ENCODE measurements at regions not wholly inside any gene's neighbourhood (a gene's known extent, or its start where the extent isn't known, plus 50 kb on each side); places are given as distances from the start of the nearest gene placed in this dataset.

- Histone ChIP-seq H3K4me3 (ENCODE audit: low read depth in 1 of 2, low read length in 2 of 2) (no peak overlapping the region), H4K20me1 (ENCODE audit: insufficient read depth, low read length) (no peaks in the 10 kb centered on the region), H3K27me3 (ENCODE audit: insufficient read depth, low read length, poor library complexity) (no peaks in the 10 kb centered on the region), H3K4me1 (ENCODE audit: insufficient read depth, low read length) (no peaks in the 10 kb centered on the region), H3K9me3 (ENCODE audit: insufficient read depth, low read length, severe bottlenecking) (no peaks in the 10 kb centered on the region), H3K36me3 (ENCODE audit: insufficient read depth, low read length) (no peaks in the 10 kb centered on the region), H2AFZ (ENCODE audit: low read depth, low read length) (no peak overlapping the region), H3K79me2 (ENCODE audit: insufficient read depth, low read length) (no peaks in the 10 kb centered on the region), H3K4me2 (ENCODE audit: insufficient read depth, low read length) (no peak overlapping the region), H3K9ac (ENCODE audit: low read depth, low read length) (no peak overlapping the region), H3K27ac (ENCODE audit: low read length) (no peak overlapping the region)
- no peak for DNase-seq
- no peak for ATAC-seq (ENCODE audit: insufficient read depth, low read depth)
- no peak for TF ChIP-seq EZH2 (IDR thresholded peaks at IDR 0.05; ENCODE audit: borderline replicate concordance, low read depth, low read length, severe bottlenecking)
- TF ChIP-seq CTCF (IDR thresholded peaks at IDR 0.05; ENCODE audit: borderline replicate concordance, extremely low read depth, low read length, poor library complexity, severe bottlenecking) = no peak
Measured at GRCh38 chr14:87002776-87003175, 990.2 kb downstream of the GALC start.

- H3K36me3 ChIP-seq (ENCODE audit: insufficient read depth, low read length) = no peaks in the 10 kb centered on the region
- H3K9ac ChIP-seq (ENCODE audit: low read depth, low read length) = no peak overlapping the region
- H3K27ac ChIP-seq (ENCODE audit: low read length) = no peak overlapping the region
- ATAC-seq (ENCODE audit: insufficient read depth, low read depth) (no peak), DNase-seq (no peak)
- no peak overlapping the region for H3K4me2 ChIP-seq (ENCODE audit: insufficient read depth, low read length)
- H3K9me3 ChIP-seq (ENCODE audit: insufficient read depth, low read length, severe bottlenecking) = no peaks in the 10 kb centered on the region
- no peak overlapping the region for H3K4me3 ChIP-seq (ENCODE audit: low read depth in 1 of 2, low read length in 2 of 2)
- no peak overlapping the region for H2AFZ ChIP-seq (ENCODE audit: low read depth, low read length)
- H3K79me2 ChIP-seq (ENCODE audit: insufficient read depth, low read length) = no peaks in the 10 kb centered on the region
- TF ChIP-seq EZH2 (IDR thresholded peaks at IDR 0.05; ENCODE audit: borderline replicate concordance, low read depth, low read length, severe bottlenecking) = no peak
- no peak for TF ChIP-seq CTCF (IDR thresholded peaks at IDR 0.05; ENCODE audit: borderline replicate concordance, extremely low read depth, low read length, poor library complexity, severe bottlenecking)
- H3K4me1 ChIP-seq (ENCODE audit: insufficient read depth, low read length) = no peaks in the 10 kb centered on the region
- H3K27me3 ChIP-seq (ENCODE audit: insufficient read depth, low read length, poor library complexity) = no peaks in the 10 kb centered on the region
- H4K20me1 ChIP-seq (ENCODE audit: insufficient read depth, low read length) = no peaks in the 10 kb centered on the region
Measured at GRCh38 chr14:87001333-87001732, 991.6 kb downstream of the GALC start.

- no peak overlapping the region for H3K27ac ChIP-seq (ENCODE audit: low read length)
- DNase-seq = no peak
- H3K4me1 ChIP-seq (ENCODE audit: insufficient read depth, low read length) = no peaks in the 10 kb centered on the region
- no peaks in the 10 kb centered on the region for H3K36me3 ChIP-seq (ENCODE audit: insufficient read depth, low read length)
- H3K9ac ChIP-seq (ENCODE audit: low read depth, low read length) = no peak overlapping the region
- no peaks in the 10 kb centered on the region for H3K79me2 ChIP-seq (ENCODE audit: insufficient read depth, low read length)
- no peaks in the 10 kb centered on the region for H3K27me3 ChIP-seq (ENCODE audit: insufficient read depth, low read length, poor library complexity)
- no peak overlapping the region for H3K4me2 ChIP-seq (ENCODE audit: insufficient read depth, low read length)
- no peak for ATAC-seq (ENCODE audit: insufficient read depth, low read depth)
- no peaks in the 10 kb centered on the region for H4K20me1 ChIP-seq (ENCODE audit: insufficient read depth, low read length)
- no peak overlapping the region for H2AFZ ChIP-seq (ENCODE audit: low read depth, low read length)
- H3K9me3 ChIP-seq (ENCODE audit: insufficient read depth, low read length, severe bottlenecking) = no peaks in the 10 kb centered on the region
- no peak overlapping the region for H3K4me3 ChIP-seq (ENCODE audit: low read depth in 1 of 2, low read length in 2 of 2)
- TF ChIP-seq CTCF (IDR thresholded peaks at IDR 0.05; ENCODE audit: borderline replicate concordance, extremely low read depth, low read length, poor library complexity, severe bottlenecking) (no peak), EZH2 (IDR thresholded peaks at IDR 0.05; ENCODE audit: borderline replicate concordance, low read depth, low read length, severe bottlenecking) (no peak)
Measured at GRCh38 chr14:87000081-87000480, 992.9 kb downstream of the GALC start.

- no peak overlapping the region for H2AFZ ChIP-seq (ENCODE audit: low read depth, low read length)
- H3K4me3 ChIP-seq (ENCODE audit: low read depth in 1 of 2, low read length in 2 of 2) = no peak overlapping the region
- H3K79me2 ChIP-seq (ENCODE audit: insufficient read depth, low read length) = no peaks in the 10 kb centered on the region
- H3K36me3 ChIP-seq (ENCODE audit: insufficient read depth, low read length) = no peaks in the 10 kb centered on the region
- no peaks in the 10 kb centered on the region for H3K4me1 ChIP-seq (ENCODE audit: insufficient read depth, low read length)
- H3K27me3 ChIP-seq (ENCODE audit: insufficient read depth, low read length, poor library complexity) = no peaks in the 10 kb centered on the region
- H3K27ac ChIP-seq (ENCODE audit: low read length) = no peak overlapping the region
- no peak overlapping the region for H3K4me2 ChIP-seq (ENCODE audit: insufficient read depth, low read length)
- TF ChIP-seq CTCF (IDR thresholded peaks at IDR 0.05; ENCODE audit: borderline replicate concordance, extremely low read depth, low read length, poor library complexity, severe bottlenecking) (no peak), EZH2 (IDR thresholded peaks at IDR 0.05; ENCODE audit: borderline replicate concordance, low read depth, low read length, severe bottlenecking) (no peak)
- no peak overlapping the region for H3K9ac ChIP-seq (ENCODE audit: low read depth, low read length)
- H3K9me3 ChIP-seq (ENCODE audit: insufficient read depth, low read length, severe bottlenecking) = no peaks in the 10 kb centered on the region
- ATAC-seq (ENCODE audit: insufficient read depth, low read depth) (no peak), DNase-seq (no peak)
- H4K20me1 ChIP-seq (ENCODE audit: insufficient read depth, low read length) = no peaks in the 10 kb centered on the region
Measured at GRCh38 chr14:86999036-86999435, 993.9 kb downstream of the GALC start.
